SK-N-MC (cell line): ENCODE measurements at regions not wholly inside any gene's neighbourhood (a gene's known extent, or its start where the extent isn't known, plus 50 kb on each side); places are given as distances from the start of the nearest gene placed in this dataset.

Experiments used
- EZH2 ChIP-seq: fragments of 200-600 bp; sonication (generic); IDR thresholded peaks from one replicate; pipeline ENCODE4 v1.6.1; 2017; ENCODE audit warnings: antibody characterized with exemption
- POLR2AphosphoS5 ChIP-seq: IDR thresholded peaks from 2 replicates; pipeline ENCODE4 v1.6.1; 2012; ENCODE audit warnings: mild to moderate bottlenecking, low read depth, low read length, borderline replicate concordance

DNA sequence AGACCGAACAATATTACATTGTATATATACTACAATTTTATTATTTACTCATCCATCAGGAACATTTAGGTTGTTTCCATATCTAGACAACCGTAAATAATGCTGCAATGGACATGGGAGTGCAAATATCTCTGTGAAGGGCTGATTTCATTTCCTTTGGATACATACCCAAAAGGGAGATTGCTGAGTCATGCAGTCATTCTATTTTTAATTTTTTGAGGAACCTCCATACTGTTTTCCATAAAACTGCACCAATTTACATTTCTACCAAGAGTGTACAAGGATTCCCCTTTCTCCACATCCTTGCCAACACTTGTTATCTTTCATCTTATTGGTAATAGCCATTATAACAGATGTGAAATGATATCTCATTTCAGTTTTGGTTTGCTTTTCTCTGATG lies 84.7 kb downstream of the SLC41A2 start:
- TF ChIP-seq POLR2AphosphoS5 = no peak
- TF ChIP-seq EZH2 = no peak
